ENCODE measurements at regions not wholly inside any gene's neighbourhood (a gene's known extent, or its start where the extent isn't known, plus 50 kb on each side); places are given as distances from the start of the nearest gene placed in this dataset.

GRCh38 chr10:109735776-109736175, 187.5 kb downstream of the XPNPEP1 start:
- TF ChIP-seq USF2 (CRISPR knock-in tag; IDR thresholded peaks at IDR 0.05) (no peak), ELF4 (CRISPR knock-in tag; IDR thresholded peaks at IDR 0.05; ENCODE audit: low read depth) (no peak), E2F1 (CRISPR knock-in tag; IDR thresholded peaks at IDR 0.05) (no peak), HMGXB4 (CRISPR knock-in tag; IDR thresholded peaks at IDR 0.05) (no peak), CTCF (IDR thresholded peaks at IDR 0.05) (no peak), FOXK1 (CRISPR knock-in tag; IDR thresholded peaks at IDR 0.05) (no peak), ETV6 (CRISPR knock-in tag; IDR thresholded peaks at IDR 0.05) (no peak), NR3C1 (CRISPR knock-in tag; conservative IDR thresholded peaks at IDR 0.05; ENCODE audit: low read depth) (no peak)

All from WTC11 (cell line).